ENCODE measurements at regions not wholly inside any gene's neighbourhood (a gene's known extent, or its start where the extent isn't known, plus 50 kb on each side); places are given as distances from the start of the nearest gene placed in this dataset.

GRCh38 chr6:120219339-120219738, 869.8 kb upstream of the MAN1A1 start:
- Histone ChIP-seq H3K4ac (ENCODE audit: low read depth, low read length) (no peak overlapping the region), H2BK20ac (ENCODE audit: low read depth, low read length) (no peak overlapping the region), H3K27me3 (ENCODE audit: control insufficient read depth, insufficient read depth, low read length) (no peaks in the 10 kb centered on the region), H3K4me3 (ENCODE audit: insufficient read depth, low read depth, low read length) (no peak overlapping the region), H4K5ac (ENCODE audit: low read depth, low read length) (no peak overlapping the region), H3K9me1 (ENCODE audit: insufficient read depth, low read length) (no peaks in the 10 kb centered on the region), H3K23ac (ENCODE audit: low read depth, low read length) (no peak overlapping the region), H4K91ac (ENCODE audit: insufficient read depth, low read depth, low read length) (no peak overlapping the region), H3K4me2 (ENCODE audit: low read depth, low read length) (no peak overlapping the region), H3K4me1 (ENCODE audit: control insufficient read depth, insufficient read depth, low read length) (no peaks in the 10 kb centered on the region), H3K9me3 (ENCODE audit: control insufficient read depth, insufficient read depth, low read length) (peaks cover 2% of the 10 kb centered on the region; the same call in 1 of the 2 replicates), H3K14ac (replicated peaks; ENCODE audit: low read depth, low read length) (no peak overlapping the region), H2AK5ac (ENCODE audit: low read depth, low read length) (no peak overlapping the region), H3K18ac (ENCODE audit: low read depth, low read length) (no peak overlapping the region), H2AFZ (replicated peaks; ENCODE audit: low read length, poor library complexity) (no peak overlapping the region), H3K56ac (ENCODE audit: extremely low read depth, insufficient read depth, low read length) (no peak overlapping the region), H3K9ac (ENCODE audit: low read depth, low read length) (no peak overlapping the region), H2BK15ac (ENCODE audit: low read depth, low read length) (no peak overlapping the region), H2BK5ac (ENCODE audit: low read depth, low read length, poor library complexity, severe bottlenecking) (no peak overlapping the region), H4K20me1 (ENCODE audit: insufficient read depth, low read length) (no peaks in the 10 kb centered on the region), H2BK120ac (ENCODE audit: low read depth, low read length) (no peak overlapping the region), H3K36me3 (ENCODE audit: control insufficient read depth, insufficient read depth, low read length) (no peaks in the 10 kb centered on the region), H4K8ac (ENCODE audit: low read depth in 2 of 2, low read length in 2 of 2) (no peak overlapping the region), H3K79me1 (ENCODE audit: low read depth in 1 of 2, low read length in 2 of 2) (no peaks in the 10 kb centered on the region), H2AK9ac (replicated peaks; ENCODE audit: low read depth, low read length, poor library complexity) (no peak overlapping the region), H3K27ac (ENCODE audit: insufficient read depth, low read length) (no peak overlapping the region)
- in situ Hi-C loops (cut with MboI; ENCODE audit: low sequenced_read_pairs) (no loop called here), intact Hi-C loops (cut with micrococcal nuclease) (no loop called here), dilution Hi-C loops (cut with HindIII; ENCODE audit: low sequenced_read_pairs, unreplicated experiment) (no loop called here)
- ChIA-PET POLR2A (ENCODE audit: unreplicated experiment) (no interaction called here), CTCF (no interaction called here)
- BruUV-seq (replicated peaks): no TSS peak
- ATAC-seq (ENCODE audit: low read depth): no peak
- no CpG with 5 or more reads among the region's 1 CpG for WGBS, 2 experiments (ENCODE audit: extremely low coverage in 2 of 2, insufficient read length in 1 of 2)
- TF ChIP-seq SMC3 (IDR thresholded peaks at IDR 0.05; ENCODE audit: low read depth, low read length) (no peak), MAFK (IDR thresholded peaks at IDR 0.05; ENCODE audit: low read depth, low read length) (no peak), BHLHE40 (IDR thresholded peaks at IDR 0.05; ENCODE audit: low read depth, low read length) (no peak), RCOR1 (IDR thresholded peaks at IDR 0.05; ENCODE audit: insufficient replicate concordance, low read length) (no peak), MAZ (IDR thresholded peaks at IDR 0.05; ENCODE audit: borderline replicate concordance, low read depth, low read length) (no peak), NFE2L2 (IDR thresholded peaks at IDR 0.05; ENCODE audit: low read depth, low read length) (no peak), USF2 (IDR thresholded peaks at IDR 0.05; ENCODE audit: low read depth, low read length) (no peak), ELK1 (IDR thresholded peaks at IDR 0.05; ENCODE audit: borderline replicate concordance, low read depth, low read length) (no peak), RFX5 (IDR thresholded peaks at IDR 0.05; ENCODE audit: low read depth, low read length) (no peak), FOS (IDR thresholded peaks at IDR 0.05; ENCODE audit: low read depth, low read length) (no peak), POLR2A (IDR thresholded peaks at IDR 0.05; ENCODE audit: low read depth, low read length) (no peak), MXI1 (IDR thresholded peaks at IDR 0.05; ENCODE audit: borderline replicate concordance, low read depth, low read length) (no peak), CEBPB (IDR thresholded peaks at IDR 0.05; ENCODE audit: low read depth, low read length) (no peak), CHD1 (IDR thresholded peaks at IDR 0.05; ENCODE audit: low read depth, low read length) (no peak), RAD21 (IDR thresholded peaks at IDR 0.05; ENCODE audit: low read length) (no peak), CTCF (conservative IDR thresholded peaks at IDR 0.05; ENCODE audit: low read depth, low read length) (no peak)
- no peak for DNase-seq

Measured in IMR-90 (cell line).